ENCODE measurements at regions not wholly inside any gene's neighbourhood (a gene's known extent, or its start where the extent isn't known, plus 50 kb on each side); places are given as distances from the start of the nearest gene placed in this dataset.

DNA sequence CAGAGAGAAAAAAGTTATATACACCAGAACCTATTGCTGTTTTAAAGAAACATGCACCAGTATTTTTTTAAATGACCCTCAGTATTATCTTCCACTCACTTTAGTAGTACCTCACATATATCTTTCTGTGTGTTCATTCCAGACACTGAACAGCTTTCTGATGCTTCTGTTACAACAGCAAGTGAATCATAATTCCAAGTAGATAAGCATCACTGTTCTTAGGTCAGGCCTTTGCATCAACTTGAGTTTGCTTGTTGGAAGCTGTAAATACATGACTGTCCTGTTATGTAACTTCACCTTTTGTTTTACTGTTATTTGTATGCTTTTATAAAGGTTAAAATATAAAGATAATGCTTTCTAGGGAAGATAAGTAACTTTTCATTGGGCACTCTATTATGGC lies 184.4 kb downstream of the ISL1 start:
- Histone ChIP-seq H3K36me3 (no peaks in the 10 kb centered on the region), H3K4me1 (no peaks in the 10 kb centered on the region), H3K27ac (no peak overlapping the region), H3K4me3 (no peak overlapping the region), H3K27me3 (no peaks in the 10 kb centered on the region), H3K9me3 (no peaks in the 10 kb centered on the region)
- intact Hi-C loops (cut with DNase I; ENCODE audit: low total_unique reads), result no loop called here
- TF ChIP-seq CTCF (IDR thresholded peaks at IDR 0.05) (no peak), POLR2A (IDR thresholded peaks at IDR 0.05) (no peak), POLR2AphosphoS5 (IDR thresholded peaks at IDR 0.05) (no peak)
- no peak for DNase-seq (ENCODE audit: low spot score in 2 of 2)

- DNase-seq (ENCODE audit: low spot score in 2 of 2), result no peak
- Histone ChIP-seq H3K27me3 (no peaks in the 10 kb centered on the region), H3K9me3 (peaks cover 0 to 10% of the 10 kb centered on the region in 2 donors), H3K27ac (no peak overlapping the region), H3K4me1 (no peaks in the 10 kb centered on the region), H3K36me3 (no peaks in the 10 kb centered on the region), H3K4me3 (no peak overlapping the region)
- intact Hi-C loops (cut with DNase I; ENCODE audit: low total_unique reads), result no loop called here
- TF ChIP-seq POLR2AphosphoS5 (IDR thresholded peaks at IDR 0.05) (no peak), CTCF (IDR thresholded peaks at IDR 0.05) (no peak), POLR2A (IDR thresholded peaks at IDR 0.05) (no peak)
Observed at GRCh38 chr5:51573835-51574234, 190.6 kb downstream of the ISL1 start.

GRCh38 chr5:51582871-51583394 lies 199.7 kb downstream of the ISL1 start:
- intact Hi-C loops (cut with DNase I; ENCODE audit: low total_unique reads), result loop anchor here (5.0 kb wide), 1 partner anchor 209 kb away; no protein-coding TSS in a partner anchor
- H3K9me3 ChIP-seq, result no peaks in the 10 kb centered on the region
- no peak overlapping the region for H3K27ac ChIP-seq
- H3K27me3 ChIP-seq, result no peaks in the 10 kb centered on the region
- DNase-seq (ENCODE audit: low spot score in 2 of 2), result no peak
- H3K36me3 ChIP-seq, result no peaks in the 10 kb centered on the region
- TF ChIP-seq POLR2A (IDR thresholded peaks at IDR 0.05), result no peak
- TF ChIP-seq CTCF (IDR thresholded peaks at IDR 0.05), result no peak
- TF ChIP-seq POLR2AphosphoS5 (IDR thresholded peaks at IDR 0.05), result no peak
- H3K4me3 ChIP-seq, result no peak overlapping the region
- no peaks in the 10 kb centered on the region for H3K4me1 ChIP-seq

GRCh38 chr5:51598026-51598425 lies 214.8 kb downstream of the ISL1 start:
- Histone ChIP-seq H3K4me1 (no peaks in the 10 kb centered on the region), H3K9me3 (no peaks in the 10 kb centered on the region), H3K36me3 (no peaks in the 10 kb centered on the region), H3K27ac (no peak overlapping the region), H3K4me3 (no peak overlapping the region), H3K27me3 (no peaks in the 10 kb centered on the region)
- DNase-seq (ENCODE audit: low spot score in 2 of 2), result no peak
- TF ChIP-seq POLR2A (IDR thresholded peaks at IDR 0.05) (no peak), CTCF (IDR thresholded peaks at IDR 0.05) (no peak), POLR2AphosphoS5 (IDR thresholded peaks at IDR 0.05) (no peak)
- intact Hi-C loops (cut with DNase I; ENCODE audit: low total_unique reads), result no loop called here

- Histone ChIP-seq H3K36me3 (no peaks in the 10 kb centered on the region), H3K4me3 (no peak overlapping the region), H3K27ac (no peak overlapping the region), H3K9me3 (no peaks in the 10 kb centered on the region), H3K4me1 (no peaks in the 10 kb centered on the region), H3K27me3 (no peaks in the 10 kb centered on the region)
- intact Hi-C loops (cut with DNase I; ENCODE audit: low total_unique reads), result no loop called here
- no peak for DNase-seq (ENCODE audit: low spot score in 2 of 2)
- TF ChIP-seq POLR2A (IDR thresholded peaks at IDR 0.05) (no peak), POLR2AphosphoS5 (IDR thresholded peaks at IDR 0.05) (no peak), CTCF (IDR thresholded peaks at IDR 0.05) (no peak)
Observed at GRCh38 chr5:51599587-51599986, 216.3 kb downstream of the ISL1 start.
